IMR-90 (cell line): ENCODE measurements at regions not wholly inside any gene's neighbourhood (a gene's known extent, or its start where the extent isn't known, plus 50 kb on each side); places are given as distances from the start of the nearest gene placed in this dataset.

ENCODE experiments used
- ATAC-seq: fragments of 200-7000 bp; cut with Tn5 transposase; 2 replicates; pipeline ENCODE4 v1.9.1; 2020; ENCODE audit warnings: low read depth, mild to moderate bottlenecking, moderate library complexity
- BruUV-seq: library from RNA; stranded (reverse); fragments of 400-500 nt; replicated peaks from 2 replicates; lab custom pipeline; 2021; lab: Mats Ljungman, UMichigan
- CTCF ChIA-PET: fragments of 300-600 bp; formaldehyde crosslinking; extraction: SDS; loops from one replicate; lab custom pipeline; 2021; ENCODE audit warnings: antibody characterized with exemption; lab: Yijun Ruan, JAX
- POLR2A ChIA-PET: fragments of 300-600 bp; sonication (Branson Sonifier 250); formaldehyde crosslinking; loops from one replicate; lab custom pipeline; 2022; ENCODE audit warnings: antibody characterized with exemption; ENCODE audit not compliant: unreplicated experiment; lab: Charles Lee
- DNase-seq: peaks from one replicate; pipeline ENCODE4 v3.0.0; 2013
- H2AFZ ChIP-seq: replicated peaks from 2 replicates; pipeline ENCODE3; 2013; ENCODE audit warnings: low read length, mild to moderate bottlenecking; ENCODE audit not compliant: poor library complexity
- H2AK5ac ChIP-seq: 2 replicates; pipeline ENCODE4 v1.6.1; 2013; ENCODE audit warnings: low read depth, low read length, inconsistent platforms
- H2AK9ac ChIP-seq: replicated peaks from 2 replicates; pipeline ENCODE3; 2013; ENCODE audit warnings: mild to moderate bottlenecking, low read depth, low read length, moderate library complexity; ENCODE audit not compliant: poor library complexity
- H2BK120ac ChIP-seq: 2 replicates; pipeline ENCODE4 v1.6.1; 2013; ENCODE audit warnings: low read depth, low read length, inconsistent platforms
- H2BK15ac ChIP-seq: 3 replicates; pipeline ENCODE4 v1.6.1; 2013; ENCODE audit warnings: low read depth, low read length, inconsistent platforms
- H2BK20ac ChIP-seq: 2 replicates; pipeline ENCODE4 v1.6.1; 2013; ENCODE audit warnings: low read depth, mild to moderate bottlenecking, inconsistent platforms, low read length, moderate library complexity
- H2BK5ac ChIP-seq: 2 replicates; pipeline ENCODE4 v1.6.1; 2013; ENCODE audit warnings: mild to moderate bottlenecking, low read depth, low read length, inconsistent platforms; ENCODE audit not compliant: poor library complexity, severe bottlenecking
- H3K14ac ChIP-seq: replicated peaks from 2 replicates; pipeline ENCODE4 v1.6.1; 2013; ENCODE audit warnings: low read depth, low read length, inconsistent platforms
- H3K18ac ChIP-seq: 2 replicates; pipeline ENCODE4 v1.6.1; 2013; ENCODE audit warnings: low read depth, low read length, control low read depth
- H3K23ac ChIP-seq: 2 replicates; pipeline ENCODE4 v1.6.1; 2013; ENCODE audit warnings: low read depth, low read length, inconsistent platforms
- H3K27ac ChIP-seq: 2 replicates; pipeline ENCODE4 v1.5.1; 2013; ENCODE audit warnings: mild to moderate bottlenecking, control low read depth, low read length; ENCODE audit not compliant: insufficient read depth
- H3K27me3 ChIP-seq: 2 replicates; pipeline ENCODE4 v1.6.1; 2013; ENCODE audit warnings: low read length; ENCODE audit not compliant: control insufficient read depth, insufficient read depth
- H3K36me3 ChIP-seq: 2 replicates; pipeline ENCODE4 v1.6.1; 2013; ENCODE audit warnings: low read length, mixed read lengths; ENCODE audit not compliant: control insufficient read depth, insufficient read depth
- H3K4ac ChIP-seq: 2 replicates; pipeline ENCODE4 v1.6.1; 2013; ENCODE audit warnings: low read depth, low read length, inconsistent platforms
- H3K4me1 ChIP-seq: 2 replicates; pipeline ENCODE4 v1.6.1; 2013; ENCODE audit warnings: low read length, mixed read lengths; ENCODE audit not compliant: control insufficient read depth, insufficient read depth
- H3K4me2 ChIP-seq: 2 replicates; pipeline ENCODE4 v1.6.1; 2013; ENCODE audit warnings: low read depth, mild to moderate bottlenecking, control low read depth, low read length, moderate library complexity
- H3K4me3 ChIP-seq: 2 replicates; pipeline ENCODE4 v1.5.1; 2013; ENCODE audit warnings: low read depth, mild to moderate bottlenecking, control low read depth, low read length, moderate library complexity; ENCODE audit not compliant: insufficient read depth
- H3K56ac ChIP-seq: 2 replicates; pipeline ENCODE4 v1.6.1; 2013; ENCODE audit warnings: low read length, inconsistent platforms; ENCODE audit not compliant: insufficient read depth; ENCODE audit errors: extremely low read depth
- H3K79me1 ChIP-seq, 2 experiments: 2 replicates each; pipeline ENCODE4 v1.6.1; 2013; ENCODE audit warnings: low read length in 2 of 2, inconsistent platforms in 1 of 2, low read depth in 1 of 2
- H3K9ac ChIP-seq: 2 replicates; pipeline ENCODE4 v1.6.1; 2013; ENCODE audit warnings: low read depth, low read length, control low read depth
- H3K9me1 ChIP-seq: 2 replicates; pipeline ENCODE4 v1.6.1; 2013; ENCODE audit warnings: low read length, inconsistent platforms; ENCODE audit not compliant: insufficient read depth
- H3K9me3 ChIP-seq: 2 replicates; pipeline ENCODE4 v1.6.1; 2013; ENCODE audit warnings: low read length; ENCODE audit not compliant: control insufficient read depth, insufficient read depth
- H4K20me1 ChIP-seq: 2 replicates; pipeline ENCODE4 v1.6.1; 2013; ENCODE audit warnings: low read length, inconsistent platforms; ENCODE audit not compliant: insufficient read depth
- H4K5ac ChIP-seq: 2 replicates; pipeline ENCODE4 v1.6.1; 2013; ENCODE audit warnings: mild to moderate bottlenecking, low read depth, low read length, control low read depth
- H4K8ac ChIP-seq, 2 experiments: 2 replicates each; pipeline ENCODE4 v1.6.1; 2013; ENCODE audit warnings: low read depth in 2 of 2, low read length in 2 of 2, control low read depth in 1 of 2, inconsistent platforms in 1 of 2
- H4K91ac ChIP-seq: 2 replicates; pipeline ENCODE4 v1.6.1; 2013; ENCODE audit warnings: low read depth, low read length, inconsistent platforms; ENCODE audit not compliant: insufficient read depth
- BHLHE40 ChIP-seq: fragments of 150-350 bp; IDR thresholded peaks from 2 replicates; pipeline ENCODE4 v1.6.1; 2016; ENCODE audit warnings: mild to moderate bottlenecking, low read depth, low read length
- CEBPB ChIP-seq: IDR thresholded peaks from 2 replicates; pipeline ENCODE4 v1.6.1; 2012; ENCODE audit warnings: low read depth, low read length, improper control_type of control experiment
- CHD1 ChIP-seq: IDR thresholded peaks from 2 replicates; pipeline ENCODE4 v1.6.1; 2012; ENCODE audit warnings: low read depth, low read length, improper control_type of control experiment
- CTCF ChIP-seq: conservative IDR thresholded peaks from 2 replicates; pipeline ENCODE4 v1.5.1; 2012; ENCODE audit warnings: mild to moderate bottlenecking, low read depth, low read length, improper control_type of control experiment
- ELK1 ChIP-seq: fragments of 150-350 bp; IDR thresholded peaks from 2 replicates; pipeline ENCODE4 v1.6.1; 2016; ENCODE audit warnings: low read depth, mild to moderate bottlenecking, low read length, moderate library complexity, borderline replicate concordance
- MAFK ChIP-seq: IDR thresholded peaks from 2 replicates; pipeline ENCODE4 v1.6.1; 2012; ENCODE audit warnings: low read depth, low read length, improper control_type of control experiment
- MAZ ChIP-seq: IDR thresholded peaks from 2 replicates; pipeline ENCODE4 v1.6.1; 2012; ENCODE audit warnings: low read depth, mild to moderate bottlenecking, low read length, improper control_type of control experiment, moderate library complexity, borderline replicate concordance
- POLR2A ChIP-seq: IDR thresholded peaks from 2 replicates; pipeline ENCODE4 v1.6.1; 2012; ENCODE audit warnings: mild to moderate bottlenecking, low read depth, low read length
- SMC3 ChIP-seq: fragments of 150-350 bp; IDR thresholded peaks from 2 replicates; pipeline ENCODE4 v1.6.1; 2016; ENCODE audit warnings: low read depth, mild to moderate bottlenecking, antibody characterized with exemption, low read length, moderate library complexity
- USF2 ChIP-seq: fragments of 150-350 bp; IDR thresholded peaks from 2 replicates; pipeline ENCODE4 v1.6.1; 2017; ENCODE audit warnings: mild to moderate bottlenecking, antibody characterized with exemption, low read length, low read depth
- WGBS, 2 experiments: methylation state at CpG; one replicate each; pipeline versions ENCODE4 v1.1.5 to v1.1.7; 2013; ENCODE audit warnings: missing lambda C conversion rate in 2 of 2; ENCODE audit not compliant: insufficient read length in 1 of 2; ENCODE audit errors: extremely low coverage in 2 of 2; 5-methylcytosine and 5-hydroxymethylcytosine counted together
- dilution Hi-C: fragments of 300-500 bp; cut with HindIII; formaldehyde crosslinking; loops from one replicate; pipeline ENCODE4 v1.14.3; 2018; ENCODE audit warnings: low sequenced_read_pairs; ENCODE audit not compliant: unreplicated experiment
- in situ Hi-C: fragments of 300-500 bp; cut with MboI; formaldehyde crosslinking; loops from 3 replicates; pipeline ENCODE4 v1.14.3; 2019; ENCODE audit warnings: low sequenced_read_pairs, inconsistent platforms, mixed read lengths
- intact Hi-C: fragments of 100-400 bp; cut with micrococcal nuclease; formaldehyde crosslinking; loops from 2 replicates; pipeline ENCODE4 v1.10.0; 2022

GRCh38 chr2:225131898-225132297 is 89.6 kb upstream of the DOCK10 start:
- no peaks in the 10 kb centered on the region for H4K20me1 ChIP-seq
- in situ Hi-C loops (no loop called here), dilution Hi-C loops (no loop called here), intact Hi-C loops (no loop called here)
- no peak overlapping the region for H3K4me2 ChIP-seq
- no peak overlapping the region for H3K23ac ChIP-seq
- no peak overlapping the region for H4K5ac ChIP-seq
- no peaks in the 10 kb centered on the region for H3K9me3 ChIP-seq
- H3K14ac ChIP-seq = no peak overlapping the region
- H2AK5ac ChIP-seq = no peak overlapping the region
- H4K91ac ChIP-seq = no peak overlapping the region
- POLR2A ChIA-PET = no interaction called here
- no TSS peak for BruUV-seq
- H3K9ac ChIP-seq = no peak overlapping the region
- no peak overlapping the region for H3K18ac ChIP-seq
- no peak overlapping the region for H2AK9ac ChIP-seq
- no peak overlapping the region for H3K56ac ChIP-seq
- TF ChIP-seq MAFK (no peak), BHLHE40 (no peak), SMC3 (no peak), ELK1 (no peak), POLR2A (no peak), CEBPB (no peak), CTCF (no peak), MAZ (no peak), CHD1 (no peak), USF2 (no peak)
- H3K79me1 ChIP-seq = no peaks in the 10 kb centered on the region
- WGBS, 2 experiments = no CpG with 5 or more reads among the region's 4 CpGs
- no peak overlapping the region for H2AFZ ChIP-seq
- CTCF ChIA-PET = no interaction called here
- ATAC-seq = no peak
- H2BK5ac ChIP-seq = no peak overlapping the region
- no peaks in the 10 kb centered on the region for H3K9me1 ChIP-seq
- no peak overlapping the region for H3K4ac ChIP-seq
- no peak overlapping the region for H3K27ac ChIP-seq
- no peak for DNase-seq
- H2BK15ac ChIP-seq = no peak overlapping the region
- no peaks in the 10 kb centered on the region for H3K4me1 ChIP-seq
- H4K8ac ChIP-seq = no peak overlapping the region
- H2BK20ac ChIP-seq = no peak overlapping the region
- no peaks in the 10 kb centered on the region for H3K36me3 ChIP-seq
- H2BK120ac ChIP-seq = no peak overlapping the region
- no peak overlapping the region for H3K4me3 ChIP-seq
- no peaks in the 10 kb centered on the region for H3K27me3 ChIP-seq
